Activated T-cell treated with anti-CD3 and anti-CD28 coated beads for 48 hours (primary cell): ENCODE measurements at regions not wholly inside any gene's neighbourhood (a gene's known extent, or its start where the extent isn't known, plus 50 kb on each side); places are given as distances from the start of the nearest gene placed in this dataset.

Experiments used
- DNase-seq: peaks from one replicate; pipeline ENCODE4 v3.0.0-alpha.2; 2020; ENCODE audit warnings: low read depth

GRCh38 chr6:40973304-40973703 lies 65.7 kb downstream of the UNC5CL start:
- no peak for DNase-seq

- DNase-seq: no peak
Measured at GRCh38 chr6:40972814-40973213, 66.2 kb downstream of the UNC5CL start.

DNA sequence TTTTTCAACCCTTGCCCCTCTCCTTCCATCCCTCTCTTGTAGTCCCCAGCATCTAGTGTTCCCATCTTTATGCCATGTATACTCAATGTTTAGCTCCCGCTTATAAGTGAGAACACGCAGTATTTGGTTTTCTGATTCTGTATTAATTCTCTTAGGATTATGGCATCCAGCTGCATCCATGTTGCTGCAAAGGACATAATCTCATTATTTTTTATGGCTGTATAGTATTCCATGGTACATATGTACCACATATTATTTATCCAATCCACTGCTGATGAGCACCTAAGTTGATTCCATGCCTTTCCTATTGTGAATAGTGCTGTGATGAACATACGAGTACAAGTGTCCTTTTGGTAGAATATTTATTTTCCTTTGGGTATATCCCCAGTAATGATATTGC lies 66.8 kb downstream of the UNC5CL start:
- DNase-seq: no peak

DNA sequence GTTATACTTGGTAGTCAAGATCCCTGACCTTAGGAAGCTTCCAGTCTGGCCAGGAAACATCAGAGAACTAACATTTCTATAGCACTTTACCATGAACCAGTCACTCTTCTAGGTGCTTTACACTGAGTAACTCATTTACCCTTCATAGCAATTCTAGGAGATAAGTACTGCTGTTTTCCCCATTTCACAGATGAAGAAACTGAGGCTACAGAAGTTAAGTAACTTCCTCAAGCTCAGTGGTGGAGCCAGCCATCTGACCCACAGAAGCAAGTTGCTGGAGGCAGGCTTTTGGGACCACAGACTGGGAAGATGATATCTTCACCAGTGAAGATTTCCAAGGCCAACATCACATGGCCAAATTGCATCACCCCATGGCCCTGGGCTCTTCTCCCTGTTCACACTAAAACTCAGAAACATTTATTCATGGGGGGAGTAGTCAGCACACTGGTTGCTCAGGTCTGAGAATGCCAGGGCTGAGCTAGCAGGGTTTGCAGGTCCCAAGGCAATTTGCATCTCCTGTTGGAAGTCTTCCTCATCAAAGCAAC lies 70.3 kb downstream of the UNC5CL start:
- no peak for DNase-seq

DNA sequence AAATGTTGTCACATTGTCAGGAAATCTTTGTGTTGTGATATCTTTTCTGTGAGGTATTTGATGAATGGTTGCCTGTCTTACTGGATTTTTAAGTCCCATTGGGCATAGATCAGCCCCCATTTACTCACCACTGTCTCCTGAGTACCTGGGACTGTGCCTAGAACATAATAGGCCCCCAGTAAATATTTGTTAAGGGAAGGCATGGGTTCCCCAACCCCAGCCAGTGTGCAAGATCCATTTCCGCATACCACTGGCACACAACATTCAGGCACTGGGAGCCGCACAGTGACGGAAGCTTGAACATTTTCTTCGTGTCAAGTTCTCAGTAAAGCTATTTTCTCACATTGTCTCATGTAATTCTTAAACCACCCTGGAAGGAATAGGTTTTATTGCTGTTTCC lies 72.2 kb downstream of the UNC5CL start:
- no peak for DNase-seq

GRCh38 chr6:40965046-40965445 lies 74.0 kb downstream of the UNC5CL start:
- no peak for DNase-seq

- no peak for DNase-seq
Measured at GRCh38 chr6:40963019-40963418, 76.0 kb downstream of the UNC5CL start.

GRCh38 chr6:40962241-40962640 lies 76.8 kb downstream of the UNC5CL start:
- peak; percentile 6 for DNase-seq

GRCh38 chr6:40961831-40962230 lies 77.2 kb downstream of the UNC5CL start:
- no peak for DNase-seq

DNA sequence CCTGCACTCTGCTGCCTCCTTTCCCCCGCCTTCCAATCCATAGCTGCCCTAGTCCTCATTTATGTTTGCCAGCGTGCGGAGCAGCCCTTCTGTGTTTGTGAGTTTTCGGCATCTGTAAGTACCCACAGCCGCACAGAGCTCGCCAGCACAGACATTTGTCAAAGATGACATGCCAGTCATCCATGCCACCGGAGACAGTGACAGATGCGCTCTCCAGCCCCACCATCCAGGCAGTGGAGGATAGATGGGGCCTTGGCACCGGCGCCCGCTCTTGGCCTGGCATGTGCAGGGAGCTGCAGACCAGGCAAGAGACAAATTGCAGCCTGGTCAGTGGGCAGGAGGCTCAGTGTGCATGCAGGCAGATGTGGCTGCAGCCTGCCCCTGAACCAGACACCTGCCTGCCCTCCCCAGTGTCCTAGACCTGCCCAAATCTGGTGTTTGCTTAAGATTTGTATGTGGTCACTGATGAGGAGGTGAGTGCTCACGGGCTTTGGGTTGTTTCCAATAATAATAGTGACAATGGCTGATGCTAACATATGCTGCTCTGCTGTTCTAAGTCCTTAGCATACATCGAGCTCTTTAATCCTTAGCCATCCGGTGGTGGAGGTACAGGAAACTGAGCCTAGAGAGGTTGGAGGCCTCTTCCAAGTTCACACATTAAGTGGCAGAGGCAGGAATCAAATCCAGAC lies 78.1 kb downstream of the UNC5CL start:
- no peak for DNase-seq

GRCh38 chr6:40959781-40960327 lies 79.2 kb downstream of the UNC5CL start:
- no peak for DNase-seq

- DNase-seq: no peak
Measured at GRCh38 chr6:40958738-40959137, 80.3 kb downstream of the UNC5CL start.

GRCh38 chr6:40957616-40958492 lies 81.2 kb downstream of the UNC5CL start:
- no peak for DNase-seq

DNA sequence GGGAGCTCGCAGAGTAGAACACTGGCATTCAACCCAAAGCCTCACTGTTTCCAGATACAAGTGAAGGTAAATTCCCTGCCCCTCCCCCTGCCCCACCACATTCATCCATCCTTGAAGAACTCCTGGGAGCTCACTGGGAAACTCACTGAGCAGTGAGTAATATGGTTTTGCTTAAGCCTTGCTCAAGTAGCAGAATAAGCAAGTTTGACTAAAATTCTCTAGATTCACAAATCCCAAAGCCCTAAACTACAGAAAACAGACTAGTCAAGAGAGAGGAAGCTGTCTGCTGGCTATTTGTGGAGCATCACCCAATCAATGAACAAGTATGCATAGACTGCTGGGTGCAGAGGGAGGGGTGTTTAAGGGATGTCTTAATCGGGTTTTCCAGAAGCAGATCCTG lies 82.1 kb downstream of the UNC5CL start:
- no peak for DNase-seq

GRCh38 chr6:40955178-40955545 lies 83.9 kb downstream of the UNC5CL start:
- DNase-seq: no peak

GRCh38 chr6:40954446-40955177 lies 84.4 kb downstream of the UNC5CL start:
- no peak for DNase-seq

DNA sequence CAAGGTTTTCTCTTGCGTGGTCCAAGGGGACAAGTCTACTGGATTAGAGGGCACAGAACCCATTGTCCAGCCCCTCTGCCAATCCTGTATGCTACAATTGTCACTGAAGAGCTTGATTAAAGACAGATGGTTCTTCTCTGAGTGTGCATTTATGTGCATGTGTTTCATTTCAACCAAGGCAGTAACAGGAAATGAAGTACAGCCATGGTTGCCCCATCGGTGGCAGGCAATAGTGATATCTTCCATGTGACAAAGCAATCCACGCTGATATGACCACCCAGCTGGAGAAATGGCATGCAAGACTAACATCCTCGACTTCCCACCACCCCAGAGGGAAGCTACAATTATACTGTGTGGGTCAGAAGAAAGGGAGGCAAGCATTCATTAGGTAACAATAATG lies 85.5 kb downstream of the UNC5CL start:
- DNase-seq: no peak

GRCh38 chr6:40950986-40951698 lies 87.9 kb downstream of the UNC5CL start:
- no peak for DNase-seq

- no peak for DNase-seq
Measured at GRCh38 chr6:40948570-40948969, 90.5 kb downstream of the UNC5CL start.

DNA sequence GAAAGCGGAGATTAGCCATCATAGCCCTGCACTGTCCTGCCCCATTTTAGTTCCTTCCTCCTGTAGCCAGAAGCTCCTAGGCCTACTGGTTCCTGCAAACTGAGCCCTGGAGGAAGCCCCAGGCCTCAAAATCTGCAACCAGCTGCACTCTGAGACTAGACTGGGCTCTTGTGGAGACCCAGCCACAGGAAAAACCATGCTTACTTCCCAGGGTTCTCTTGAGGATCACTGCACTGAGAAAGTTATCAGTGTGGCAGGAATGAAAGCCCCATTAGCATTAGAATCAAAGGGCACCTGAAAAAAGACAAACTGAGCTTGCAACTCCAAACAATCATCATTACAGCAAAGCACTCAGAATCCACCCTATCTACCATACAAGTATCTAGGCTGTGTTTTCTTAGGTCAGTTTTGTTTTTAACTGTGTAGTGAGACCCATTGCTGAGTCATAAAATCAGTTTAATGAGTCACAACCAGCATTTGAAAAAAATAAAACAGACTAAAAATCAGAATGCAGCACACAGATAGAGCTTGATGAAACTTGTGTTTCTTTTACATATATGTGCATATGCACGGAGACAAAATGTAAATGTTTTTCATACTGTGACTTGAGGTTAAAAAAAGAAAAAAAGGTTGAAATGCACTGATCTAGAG lies 91.0 kb downstream of the UNC5CL start:
- DNase-seq: no peak

DNA sequence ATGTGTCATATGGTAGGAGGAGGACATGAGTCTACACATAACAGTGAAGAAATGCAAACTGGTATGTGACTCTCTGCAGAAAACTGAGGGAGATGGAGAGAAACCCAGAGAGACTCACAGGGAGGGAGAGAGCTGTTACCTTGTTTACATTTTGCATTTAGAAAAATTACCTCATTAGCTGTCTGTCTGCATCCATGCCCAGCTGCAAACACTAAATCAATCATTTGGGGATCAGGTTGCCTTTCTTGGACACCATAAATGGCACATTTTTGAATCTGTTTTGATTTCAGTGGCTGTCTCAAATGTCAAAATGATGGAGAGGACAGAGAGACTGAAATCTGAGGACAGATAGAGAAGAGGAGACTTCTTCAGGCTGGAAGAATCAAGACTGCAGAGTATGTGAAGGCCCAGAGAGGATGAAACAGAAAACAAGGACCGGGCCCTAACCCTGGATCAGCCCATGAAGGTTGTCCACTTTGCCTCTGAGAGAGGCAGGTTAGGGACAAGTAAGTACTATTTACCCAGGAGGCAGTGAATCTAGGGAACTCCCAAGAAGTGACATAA lies 92.2 kb downstream of the UNC5CL start:
- DNase-seq: no peak
